ENCODE measurements at regions not wholly inside any gene's neighbourhood (a gene's known extent, or its start where the extent isn't known, plus 50 kb on each side); places are given as distances from the start of the nearest gene placed in this dataset.
A peak's percentile ranks its signal among the peaks of the same experiment; 100 is the strongest.

GRCh38 chr3:18987862-18988447 is 160.4 kb upstream of the KCNH8 start:
- Histone ChIP-seq H3K4me3 (ENCODE audit: extremely low read depth in 1 of 4, insufficient read depth in 2 of 4, low read depth in 3 of 4, low read length in 4 of 4) (no peak overlapping the region), H3K14ac (ENCODE audit: insufficient read length) (no peak overlapping the region), H2BK15ac (ENCODE audit: low read length) (no peak overlapping the region), H2BK20ac (ENCODE audit: low read length) (no peak overlapping the region), H2BK5ac (ENCODE audit: low read depth, low read length) (no peak overlapping the region), H4K5ac (ENCODE audit: insufficient read length, low read depth, low read length) (no peak overlapping the region), H3K23me2 (ENCODE audit: low read depth, low read length) (no peaks in the 10 kb centered on the region), H3K9ac (replicated peaks in 1 of 4; ENCODE audit: extremely low read depth in 1 of 4, low read depth in 3 of 4, low read length in 3 of 4) (no peak overlapping the region), H2BK12ac (ENCODE audit: low read depth, low read length) (no peak overlapping the region; the same call in 1 of the 2 replicates), H4K8ac (ENCODE audit: extremely low read depth, insufficient read depth, low read length) (no peak overlapping the region), H3K27ac (ENCODE audit: low read depth, low read length) (no peak overlapping the region), H2BK120ac (replicated peaks; ENCODE audit: low read depth, low read length) (no peak overlapping the region), H3K27me3 (replicated peaks in 1 of 4; ENCODE audit: control insufficient read depth in 3 of 4, extremely low read depth in 1 of 4, insufficient read depth in 3 of 4, low read length in 3 of 4) (no peaks in the 10 kb centered on the region), H3K9me3 (ENCODE audit: insufficient read depth in 2 of 2, low read depth in 1 of 2, low read length in 1 of 2) (no peaks in the 10 kb centered on the region), H4K20me1 (replicated peaks in 1 of 2; ENCODE audit: control insufficient read depth in 1 of 2, insufficient read depth in 2 of 2, low read length in 2 of 2) (no peaks in the 10 kb centered on the region), H3K23ac (ENCODE audit: insufficient read length) (no peak overlapping the region), H4K91ac (replicated peaks; ENCODE audit: insufficient read length, low read length) (no peak overlapping the region), H3K4ac (replicated peaks; ENCODE audit: insufficient read length, low read depth, low read length) (no peak overlapping the region), H3K4me2 (ENCODE audit: insufficient read depth in 1 of 2, low read depth in 2 of 2, low read length in 2 of 2) (no peak overlapping the region), H3K56ac (replicated peaks; ENCODE audit: insufficient read length, low read depth, low read length) (no peak overlapping the region), H3K18ac (ENCODE audit: extremely low read depth, low read length) (no peak overlapping the region), H2AK5ac (ENCODE audit: low read depth, low read length) (no peak overlapping the region), H2AFZ (ENCODE audit: low read length) (0 out of 2 replicates have a peak overlapping the region, but pooled peaks have one; percentile 24), H3K36me3 (ENCODE audit: control insufficient read depth in 2 of 4, insufficient read depth in 4 of 4, low read length in 3 of 4) (no peaks in the 10 kb centered on the region), H3K79me2 (ENCODE audit: control insufficient read depth in 1 of 2, insufficient read depth in 2 of 2, low read length in 2 of 2) (no peaks in the 10 kb centered on the region), H3K79me1 (ENCODE audit: low read depth, low read length) (no peaks in the 10 kb centered on the region), H3K4me1 (replicated peaks in 1 of 4; ENCODE audit: control insufficient read depth in 3 of 4, insufficient read depth in 4 of 4, low read length in 3 of 4) (peaks cover 0 to 9% (median 0%) of the 10 kb centered on the region in 4 experiments; a peak in 1 of 7 replicates)
- DNase-seq (ENCODE audit: low read depth in 1 of 2, low spot score in 2 of 2) (no peak), FAIRE-seq (no peak)
- 88% methylated on average over 8 of the region's 8 CpGs; no CpG with 5 or more reads in 1 of the 2 experiments for WGBS, 2 experiments (ENCODE audit: extremely low coverage in 1 of 2, insufficient coverage in 1 of 2, insufficient read length in 1 of 2, insufficient replicate concordance in 2 of 2, low coverage in 1 of 2, low lambda C conversion rate in 2 of 2, missing lambda C conversion rate in 1 of 2)
- TF ChIP-seq CHD1 (IDR thresholded peaks at IDR 0.05; ENCODE audit: low read depth, low read length) (no peak), YY1 (IDR thresholded peaks at IDR 0.05; ENCODE audit: low read depth, low read length) (no peak), EP300 (IDR thresholded peaks at IDR 0.05; ENCODE audit: borderline replicate concordance in 1 of 2, low read depth in 2 of 2, low read length in 2 of 2) (no peak), ATF3 (IDR thresholded peaks at IDR 0.05; ENCODE audit: insufficient read depth, low read depth, low read length) (no peak), JUN (IDR thresholded peaks at IDR 0.05; ENCODE audit: low read depth, low read length) (no peak), SIX5 (IDR thresholded peaks at IDR 0.05; ENCODE audit: low read depth, low read length) (no peak), EZH2 (IDR thresholded peaks at IDR 0.05; ENCODE audit: low read depth, low read length, severe bottlenecking) (no peak), KDM5A (IDR thresholded peaks at IDR 0.05; ENCODE audit: low read length) (no peak), BACH1 (IDR thresholded peaks at IDR 0.05; ENCODE audit: low read length) (no peak)
- CTCF ChIA-PET (ENCODE audit: partially characterized antibody), result interaction anchor here (0.6 to 3.5 kb wide), 43 partner anchors 11 to 556 kb away, joined by 3 to 34 read pairs (median 4); no protein-coding TSS in a partner anchor
- POLR2A ChIA-PET (ENCODE audit: partially characterized antibody), result no interaction called here

Data from H1 (cell line).